ENCODE measurements at regions not wholly inside any gene's neighbourhood (a gene's known extent, or its start where the extent isn't known, plus 50 kb on each side); places are given as distances from the start of the nearest gene placed in this dataset.

DNA sequence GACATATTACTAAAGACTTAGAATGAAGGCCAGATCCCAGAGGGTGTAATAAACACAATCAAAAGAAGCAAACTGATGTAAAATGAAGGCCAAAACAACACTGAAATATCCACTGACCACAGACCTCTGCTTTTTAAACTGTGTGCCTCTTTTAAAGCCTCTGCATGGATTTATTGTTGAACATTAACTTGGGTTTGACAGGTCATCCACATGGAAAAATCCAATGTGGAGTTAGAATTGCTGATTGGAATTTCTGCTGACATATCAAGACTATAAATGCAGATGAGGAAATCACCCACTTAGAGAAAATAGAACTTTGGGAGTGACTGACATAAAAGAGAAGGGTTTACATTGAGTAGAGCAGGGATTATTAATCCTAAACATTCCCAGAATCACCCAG lies 853.9 kb upstream of the RAG2 start:
- no peak overlapping the region for H4K8ac ChIP-seq (replicated peaks; ENCODE audit: insufficient read length, low read depth, low read length)
- H2AFZ ChIP-seq (ENCODE audit: low read length) = no peak overlapping the region
- no peaks in the 10 kb centered on the region; the same call in 1 of the 2 replicates for H3K79me2 ChIP-seq (ENCODE audit: insufficient read depth, low read length)
- H4K20me1 ChIP-seq (ENCODE audit: control insufficient read depth, insufficient read depth, insufficient read length) = no peaks in the 10 kb centered on the region
- H2BK15ac ChIP-seq (ENCODE audit: low read depth, low read length) = no peak overlapping the region
- no peak overlapping the region for H3K18ac ChIP-seq (ENCODE audit: insufficient read length, low read depth, low read length)
- H3K4me1 ChIP-seq (ENCODE audit: insufficient read depth, low read length) = no peaks in the 10 kb centered on the region
- H3K27me3 ChIP-seq (ENCODE audit: insufficient read depth, low read length) = no peaks in the 10 kb centered on the region
- H4K5ac ChIP-seq (ENCODE audit: insufficient read length, low read depth, low read length) = no peak overlapping the region
- H2BK5ac ChIP-seq (ENCODE audit: insufficient read length, low read length) = no peak overlapping the region
- H2BK12ac ChIP-seq (ENCODE audit: insufficient read length, low read depth, low read length) = no peak overlapping the region
- no peak overlapping the region for H2AK5ac ChIP-seq (ENCODE audit: insufficient read length, low read length)
- no peak for DNase-seq
- Mint-ChIP-seq H3K27me3 (ENCODE audit: low read depth) (no peaks in the 10 kb centered on the region), H3K4me3 (no peak overlapping the region), H3K4me1 (no peaks in the 10 kb centered on the region), H3K9me3 (no peaks in the 10 kb centered on the region), H3K27ac (no peak overlapping the region), H3K36me3 (ENCODE audit: insufficient read depth in 1 of 3, low read depth in 3 of 3) (no peaks in the 10 kb centered on the region; a peak in 1 of 7 replicates)
- H3K4me2 ChIP-seq (ENCODE audit: insufficient read depth, insufficient read length, low read length) = no peak overlapping the region
- no peaks in the 10 kb centered on the region for H3K9me3 ChIP-seq (ENCODE audit: control insufficient read depth, low read depth, low read length)
- H3K14ac ChIP-seq (ENCODE audit: insufficient read depth, low read length) = no peak overlapping the region
- no peak overlapping the region for H3K9ac ChIP-seq (ENCODE audit: extremely low read depth, insufficient read length, low read length)
- no peak overlapping the region for H2BK20ac ChIP-seq (ENCODE audit: low read depth, low read length, poor library complexity, severe bottlenecking)
- H3K23me2 ChIP-seq (ENCODE audit: insufficient read length, low read depth, low read length, poor library complexity, severe bottlenecking) = no peaks in the 10 kb centered on the region
- H4K91ac ChIP-seq (ENCODE audit: insufficient read length, low read depth, low read length) = no peak overlapping the region
- H3K4ac ChIP-seq (ENCODE audit: low read depth, low read length) = no peak overlapping the region
- no peaks in the 10 kb centered on the region for H3K79me1 ChIP-seq (ENCODE audit: insufficient read depth, low read depth, low read length, poor library complexity, severe bottlenecking)
- no peak overlapping the region for H3T11ph ChIP-seq (ENCODE audit: low read length)
- H3K27ac ChIP-seq (ENCODE audit: insufficient read length, low read depth, low read length) = no peak overlapping the region
- TF ChIP-seq, protein P1, sequence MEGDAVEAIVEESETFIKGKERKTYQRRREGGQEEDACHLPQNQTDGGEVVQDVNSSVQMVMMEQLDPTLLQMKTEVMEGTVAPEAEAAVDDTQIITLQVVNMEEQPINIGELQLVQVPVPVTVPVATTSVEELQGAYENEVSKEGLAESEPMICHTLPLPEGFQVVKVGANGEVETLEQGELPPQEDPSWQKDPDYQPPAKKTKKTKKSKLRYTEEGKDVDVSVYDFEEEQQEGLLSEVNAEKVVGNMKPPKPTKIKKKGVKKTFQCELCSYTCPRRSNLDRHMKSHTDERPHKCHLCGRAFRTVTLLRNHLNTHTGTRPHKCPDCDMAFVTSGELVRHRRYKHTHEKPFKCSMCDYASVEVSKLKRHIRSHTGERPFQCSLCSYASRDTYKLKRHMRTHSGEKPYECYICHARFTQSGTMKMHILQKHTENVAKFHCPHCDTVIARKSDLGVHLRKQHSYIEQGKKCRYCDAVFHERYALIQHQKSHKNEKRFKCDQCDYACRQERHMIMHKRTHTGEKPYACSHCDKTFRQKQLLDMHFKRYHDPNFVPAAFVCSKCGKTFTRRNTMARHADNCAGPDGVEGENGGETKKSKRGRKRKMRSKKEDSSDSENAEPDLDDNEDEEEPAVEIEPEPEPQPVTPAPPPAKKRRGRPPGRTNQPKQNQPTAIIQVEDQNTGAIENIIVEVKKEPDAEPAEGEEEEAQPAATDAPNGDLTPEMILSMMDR (conservative IDR thresholded peaks at IDR 0.05) = no peak
- no peak overlapping the region for H3K56ac ChIP-seq (ENCODE audit: insufficient read length, low read depth, low read length)
- no peak overlapping the region for H2BK120ac ChIP-seq (ENCODE audit: low read depth, low read length, poor library complexity, severe bottlenecking)
- no peak overlapping the region for H3K23ac ChIP-seq (ENCODE audit: insufficient read length, low read depth, low read length)
